ENCODE measurements at regions not wholly inside any gene's neighbourhood (a gene's known extent, or its start where the extent isn't known, plus 50 kb on each side); places are given as distances from the start of the nearest gene placed in this dataset.

DNA sequence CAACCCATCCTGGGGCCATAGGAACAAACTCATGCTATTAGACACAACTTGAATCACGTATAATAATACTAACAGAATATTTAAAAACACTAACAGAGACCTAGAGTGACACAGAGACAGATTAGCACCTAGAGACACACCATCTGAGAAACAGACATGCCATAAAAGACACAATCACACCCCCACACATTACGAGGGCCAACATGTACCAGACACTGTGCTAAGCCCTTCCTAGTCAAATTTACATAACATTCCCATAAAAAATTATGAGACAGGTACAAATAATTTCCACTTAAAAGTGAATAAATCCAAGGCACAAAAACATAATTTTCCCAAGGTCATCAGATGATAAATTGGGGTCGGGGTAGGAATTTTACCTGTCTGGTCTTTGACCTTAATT, 141.1 kb upstream of the PRSS16 start:
- no peak overlapping the region for H4K91ac ChIP-seq (ENCODE audit: insufficient read length, low read depth, low read length)

More for the DNA sequence above, 141.1 kb upstream of the PRSS16 start:
- no peaks in the 10 kb centered on the region for H3K79me2 ChIP-seq (ENCODE audit: insufficient read depth, low read length)
- H3K4me3 Mint-ChIP-seq = no peak overlapping the region
- H3K36me3 Mint-ChIP-seq (ENCODE audit: insufficient read depth in 1 of 3, low read depth in 3 of 3) = no peaks in the 10 kb centered on the region
- no peak overlapping the region for H2BK120ac ChIP-seq (ENCODE audit: low read depth, low read length, poor library complexity, severe bottlenecking)
- no peak overlapping the region for H3K23ac ChIP-seq (ENCODE audit: insufficient read length, low read depth, low read length)
- H3K79me1 ChIP-seq (ENCODE audit: insufficient read depth, low read depth, low read length, poor library complexity, severe bottlenecking) = no peaks in the 10 kb centered on the region
- H3T11ph ChIP-seq (ENCODE audit: low read length) = no peak overlapping the region
- H3K4me1 Mint-ChIP-seq = no peaks in the 10 kb centered on the region
- WGBS (ENCODE audit: extremely low coverage, insufficient read length, low lambda C conversion rate) = no CpG with 5 or more reads among the region's 3 CpGs
- H3K4ac ChIP-seq (ENCODE audit: low read depth, low read length) = no peak overlapping the region
- H3K27ac Mint-ChIP-seq = no peak overlapping the region
- H3K14ac ChIP-seq (ENCODE audit: insufficient read depth, low read length) = no peak overlapping the region
- no peaks in the 10 kb centered on the region for H3K4me1 ChIP-seq (ENCODE audit: insufficient read depth, low read length)
- no peaks in the 10 kb centered on the region for H3K23me2 ChIP-seq (ENCODE audit: insufficient read length, low read depth, low read length, poor library complexity, severe bottlenecking)
- H3K9me3 Mint-ChIP-seq = peaks cover 13 to 18% of the 10 kb centered on the region in 2 experiments
- H2BK5ac ChIP-seq (ENCODE audit: insufficient read length, low read length) = no peak overlapping the region
- H4K5ac ChIP-seq (ENCODE audit: insufficient read length, low read depth, low read length) = no peak overlapping the region
- H3K18ac ChIP-seq (ENCODE audit: insufficient read length, low read depth, low read length) = no peak overlapping the region
- no peak overlapping the region for H2AK5ac ChIP-seq (ENCODE audit: insufficient read length, low read length)
- H2BK12ac ChIP-seq (ENCODE audit: insufficient read length, low read depth, low read length) = no peak overlapping the region
- H3K4me2 ChIP-seq (ENCODE audit: insufficient read depth, insufficient read length, low read length) = no peak overlapping the region
- no peaks in the 10 kb centered on the region for H4K20me1 ChIP-seq (ENCODE audit: control insufficient read depth, insufficient read depth, insufficient read length)
- no peak overlapping the region for H3K56ac ChIP-seq (ENCODE audit: insufficient read length, low read depth, low read length)
- no peak overlapping the region for H2BK15ac ChIP-seq (ENCODE audit: low read depth, low read length)
- H3K27ac ChIP-seq (ENCODE audit: insufficient read length, low read depth, low read length) = no peak overlapping the region
- no peak overlapping the region for H4K8ac ChIP-seq (replicated peaks; ENCODE audit: insufficient read length, low read depth, low read length)
- DNase-seq = no peak
- H3K9ac ChIP-seq (ENCODE audit: extremely low read depth, insufficient read length, low read length) = no peak overlapping the region
- no peak overlapping the region for H2AFZ ChIP-seq (ENCODE audit: low read length)
- no peak overlapping the region for H2BK20ac ChIP-seq (ENCODE audit: low read depth, low read length, poor library complexity, severe bottlenecking)
- H3K27me3 ChIP-seq (ENCODE audit: insufficient read depth, low read length) = no peaks in the 10 kb centered on the region
- TF ChIP-seq, protein P1, sequence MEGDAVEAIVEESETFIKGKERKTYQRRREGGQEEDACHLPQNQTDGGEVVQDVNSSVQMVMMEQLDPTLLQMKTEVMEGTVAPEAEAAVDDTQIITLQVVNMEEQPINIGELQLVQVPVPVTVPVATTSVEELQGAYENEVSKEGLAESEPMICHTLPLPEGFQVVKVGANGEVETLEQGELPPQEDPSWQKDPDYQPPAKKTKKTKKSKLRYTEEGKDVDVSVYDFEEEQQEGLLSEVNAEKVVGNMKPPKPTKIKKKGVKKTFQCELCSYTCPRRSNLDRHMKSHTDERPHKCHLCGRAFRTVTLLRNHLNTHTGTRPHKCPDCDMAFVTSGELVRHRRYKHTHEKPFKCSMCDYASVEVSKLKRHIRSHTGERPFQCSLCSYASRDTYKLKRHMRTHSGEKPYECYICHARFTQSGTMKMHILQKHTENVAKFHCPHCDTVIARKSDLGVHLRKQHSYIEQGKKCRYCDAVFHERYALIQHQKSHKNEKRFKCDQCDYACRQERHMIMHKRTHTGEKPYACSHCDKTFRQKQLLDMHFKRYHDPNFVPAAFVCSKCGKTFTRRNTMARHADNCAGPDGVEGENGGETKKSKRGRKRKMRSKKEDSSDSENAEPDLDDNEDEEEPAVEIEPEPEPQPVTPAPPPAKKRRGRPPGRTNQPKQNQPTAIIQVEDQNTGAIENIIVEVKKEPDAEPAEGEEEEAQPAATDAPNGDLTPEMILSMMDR (conservative IDR thresholded peaks at IDR 0.05) = no peak
- H3K27me3 Mint-ChIP-seq (ENCODE audit: low read depth) = peaks cover 1% of the 10 kb centered on the region; the same call in 1 of the 2 replicates
- H3K9me3 ChIP-seq (ENCODE audit: control insufficient read depth, low read depth, low read length) = no peaks in the 10 kb centered on the region
